HepG2 (cell line): ENCODE measurements at regions not wholly inside any gene's neighbourhood (a gene's known extent, or its start where the extent isn't known, plus 50 kb on each side); places are given as distances from the start of the nearest gene placed in this dataset.
A peak's percentile ranks its signal among the peaks of the same experiment; 100 is the strongest.

Experiments
- AKAP8 ChIP-seq: sonication (generic); formaldehyde crosslinking; IDR thresholded peaks from 2 replicates; pipeline ENCODE4 v1.5.1; 2020; ENCODE audit warnings: mild to moderate bottlenecking, missing genetic modification reagents
- ATRX ChIP-seq: sonication (generic); formaldehyde crosslinking; IDR thresholded peaks from 2 replicates; pipeline ENCODE4 v1.4.0; 2020; ENCODE audit warnings: missing genetic modification reagents, borderline replicate concordance
- CCDC6 ChIP-seq: sonication (generic); formaldehyde crosslinking; IDR thresholded peaks from 2 replicates; pipeline ENCODE4 v1.8.1; 2022; ENCODE audit warnings: mild to moderate bottlenecking, missing genetic modification reagents, moderate library complexity
- HDAC2 ChIP-seq: sonication (generic); formaldehyde crosslinking; IDR thresholded peaks from 2 replicates; pipeline ENCODE4 v1.4.0; 2020; ENCODE audit warnings: missing genetic modification reagents
- KAT2B ChIP-seq: fragments of 150-350 bp; IDR thresholded peaks from 2 replicates; pipeline ENCODE4 v1.6.1; 2014; ENCODE audit warnings: low read depth, low read length, borderline replicate concordance
- KAT8 ChIP-seq: IDR thresholded peaks from 2 replicates; pipeline ENCODE4 v1.6.1; 2016; ENCODE audit warnings: missing genetic modification reagents, missing compliant biosample characterization
- MAF1 ChIP-seq: sonication (generic); formaldehyde crosslinking; IDR thresholded peaks from 2 replicates; pipeline ENCODE4 v1.5.0; 2020; ENCODE audit warnings: missing genetic modification reagents, borderline replicate concordance
- ONECUT2 ChIP-seq: sonication (generic); formaldehyde crosslinking; IDR thresholded peaks from 2 replicates; pipeline ENCODE4 v1.4.0; 2020; ENCODE audit warnings: missing genetic modification reagents
- POLR2A ChIP-seq, 2 experiments: IDR thresholded peaks; 2 replicates each; pipeline ENCODE4 v1.6.1; 2011; ENCODE audit warnings: low read depth in 2 of 2, low read length in 2 of 2, mild to moderate bottlenecking in 1 of 2, moderate library complexity in 1 of 2; ENCODE audit not compliant: insufficient read depth in 1 of 2
- PRMT3 ChIP-seq: sonication (generic); formaldehyde crosslinking; IDR thresholded peaks from 2 replicates; pipeline ENCODE4 v1.8.1; 2022; ENCODE audit warnings: low read depth, mild to moderate bottlenecking, moderate library complexity, missing genetic modification reagents, borderline replicate concordance
- RFXAP ChIP-seq: sonication (generic); formaldehyde crosslinking; IDR thresholded peaks from 2 replicates; pipeline ENCODE4 v1.4.0; 2020; ENCODE audit warnings: missing genetic modification reagents, borderline replicate concordance
- SRF ChIP-seq: IDR thresholded peaks from 2 replicates; pipeline ENCODE4 v1.6.1; 2011; ENCODE audit warnings: mild to moderate bottlenecking, low read depth, low read length, moderate library complexity
- STAG1 ChIP-seq: sonication (generic); formaldehyde crosslinking; IDR thresholded peaks from 2 replicates; pipeline ENCODE4 v1.4.0; 2020; ENCODE audit warnings: missing genetic modification reagents
- YEATS2 ChIP-seq: sonication (generic); formaldehyde crosslinking; IDR thresholded peaks from 2 replicates; pipeline ENCODE4 v1.4.0; 2020; ENCODE audit warnings: missing genetic modification reagents, borderline replicate concordance
- ZBTB1 ChIP-seq: sonication (generic); formaldehyde crosslinking; IDR thresholded peaks from 2 replicates; pipeline ENCODE4 v1.4.0; 2020; ENCODE audit warnings: missing genetic modification reagents, borderline replicate concordance
- ZFP36L1 ChIP-seq: sonication (generic); formaldehyde crosslinking; IDR thresholded peaks from 2 replicates; pipeline ENCODE4 v1.8.0; 2022; ENCODE audit warnings: mild to moderate bottlenecking, missing genetic modification reagents, moderate library complexity
- ZNF3 ChIP-seq: IDR thresholded peaks from 2 replicates; pipeline ENCODE4 v1.7.0; 2017; ENCODE audit warnings: inconsistent platforms
- ZNF616 ChIP-seq: sonication (generic); formaldehyde crosslinking; IDR thresholded peaks from 2 replicates; pipeline ENCODE4 v1.5.0; 2020; ENCODE audit warnings: low read depth, mild to moderate bottlenecking, missing genetic modification reagents
- ZNF891 ChIP-seq: sonication (generic); formaldehyde crosslinking; IDR thresholded peaks from 2 replicates; pipeline ENCODE4 v1.5.0; 2020; ENCODE audit warnings: mild to moderate bottlenecking, missing genetic modification reagents
- TF ChIP-seq, protein P1 (sequence below), 2 experiments: sonication (generic) in 1 of 2; formaldehyde crosslinking in 1 of 2; IDR thresholded peaks; 2 replicates each; pipeline versions ENCODE4 v1.4.0 to v1.6.1; 2016 to 2020; ENCODE audit warnings: borderline replicate concordance in 1 of 2, low read depth in 1 of 2, mild to moderate bottlenecking in 1 of 2, missing genetic modification reagents in 1 of 2
- TF ChIP-seq, protein P2 (sequence below): sonication (generic); formaldehyde crosslinking; IDR thresholded peaks from 2 replicates; pipeline ENCODE4 v1.4.0; 2020; ENCODE audit warnings: missing genetic modification reagents
- TF ChIP-seq, protein P3 (sequence below): sonication (generic); formaldehyde crosslinking; IDR thresholded peaks from 2 replicates; pipeline ENCODE4 v1.4.0; 2020; ENCODE audit warnings: missing genetic modification reagents, borderline replicate concordance
- TF ChIP-seq, protein P4 (sequence below): sonication (generic); formaldehyde crosslinking; IDR thresholded peaks from 2 replicates; pipeline ENCODE4 v1.8.0; 2023; ENCODE audit warnings: mild to moderate bottlenecking, missing genetic modification reagents

DNA sequence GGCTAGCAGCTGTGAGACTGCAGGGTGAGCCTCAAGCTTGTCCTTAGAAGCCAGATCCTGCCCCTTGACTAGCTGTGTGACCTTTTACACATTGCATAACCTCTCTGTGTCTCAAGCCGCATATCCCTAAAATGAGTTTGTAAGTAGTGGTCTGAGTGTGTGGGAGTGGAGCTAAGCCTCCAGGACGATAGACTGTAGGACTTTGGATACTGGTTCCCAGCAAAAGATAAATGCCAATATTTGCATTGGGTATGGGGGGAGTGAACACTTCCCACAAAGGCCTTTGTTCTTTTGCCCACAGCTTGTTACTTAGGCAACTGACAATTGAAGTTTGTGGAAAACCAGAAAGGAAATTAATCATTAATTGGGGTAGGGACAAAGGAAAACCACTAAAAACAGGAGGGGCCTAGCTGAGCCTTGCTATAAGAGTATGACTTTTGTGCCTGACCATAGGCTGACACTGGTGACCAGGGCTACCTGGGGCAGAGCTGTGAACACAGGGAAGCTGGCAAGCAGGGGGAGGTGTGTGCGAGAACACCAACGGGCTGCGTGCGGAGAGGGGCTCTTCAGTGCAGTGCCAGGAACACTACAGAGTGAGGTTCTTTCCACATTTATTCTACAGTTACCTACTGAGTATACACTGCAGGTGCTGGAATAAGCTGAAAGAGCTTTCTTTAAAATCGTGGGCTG, 102.4 kb upstream of the ETV3 start (continued):
- TF ChIP-seq, protein P1, sequence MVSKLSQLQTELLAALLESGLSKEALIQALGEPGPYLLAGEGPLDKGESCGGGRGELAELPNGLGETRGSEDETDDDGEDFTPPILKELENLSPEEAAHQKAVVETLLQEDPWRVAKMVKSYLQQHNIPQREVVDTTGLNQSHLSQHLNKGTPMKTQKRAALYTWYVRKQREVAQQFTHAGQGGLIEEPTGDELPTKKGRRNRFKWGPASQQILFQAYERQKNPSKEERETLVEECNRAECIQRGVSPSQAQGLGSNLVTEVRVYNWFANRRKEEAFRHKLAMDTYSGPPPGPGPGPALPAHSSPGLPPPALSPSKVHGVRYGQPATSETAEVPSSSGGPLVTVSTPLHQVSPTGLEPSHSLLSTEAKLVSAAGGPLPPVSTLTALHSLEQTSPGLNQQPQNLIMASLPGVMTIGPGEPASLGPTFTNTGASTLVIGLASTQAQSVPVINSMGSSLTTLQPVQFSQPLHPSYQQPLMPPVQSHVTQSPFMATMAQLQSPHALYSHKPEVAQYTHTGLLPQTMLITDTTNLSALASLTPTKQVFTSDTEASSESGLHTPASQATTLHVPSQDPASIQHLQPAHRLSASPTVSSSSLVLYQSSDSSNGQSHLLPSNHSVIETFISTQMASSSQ (IDR thresholded peaks at IDR 0.05; ENCODE audit: low read depth) = peak; percentile 99
- TF ChIP-seq, protein P1 (CRISPR knock-in tag; IDR thresholded peaks at IDR 0.05; ENCODE audit: borderline replicate concordance) = peak; percentile 100
- no peak for TF ChIP-seq ZNF891 (CRISPR knock-in tag)
- peak; percentile 14 for TF ChIP-seq STAG1
- TF ChIP-seq ZBTB1 (CRISPR knock-in tag) = no peak
- no peak for TF ChIP-seq ATRX
- TF ChIP-seq PRMT3 (CRISPR knock-in tag) = no peak
- TF ChIP-seq KAT2B = no peak
- no peak for TF ChIP-seq ZNF616 (CRISPR knock-in tag)
- peak; percentile 62; the same call in 1 of the 2 replicates for TF ChIP-seq YEATS2 (CRISPR knock-in tag)
- TF ChIP-seq RFXAP (CRISPR knock-in tag) = peak; percentile 58; the same call in 1 of the 2 replicates
- no peak for TF ChIP-seq ONECUT2 (CRISPR knock-in tag)
- TF ChIP-seq AKAP8 (CRISPR knock-in tag) = no peak
- TF ChIP-seq SRF = no peak
- TF ChIP-seq ZNF3 (CRISPR knock-in tag) = peak; percentile 67; the same call in 1 of the 2 replicates
- TF ChIP-seq, protein P2, sequence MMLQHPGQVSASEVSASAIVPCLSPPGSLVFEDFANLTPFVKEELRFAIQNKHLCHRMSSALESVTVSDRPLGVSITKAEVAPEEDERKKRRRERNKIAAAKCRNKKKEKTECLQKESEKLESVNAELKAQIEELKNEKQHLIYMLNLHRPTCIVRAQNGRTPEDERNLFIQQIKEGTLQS (CRISPR knock-in tag) = 0 out of 2 replicates have a peak, but pooled peaks have one; percentile 12
- TF ChIP-seq HDAC2 (CRISPR knock-in tag) = peak; percentile 93
- peak; percentile 64 for TF ChIP-seq KAT8 (CRISPR knock-in tag)
- no peak for TF ChIP-seq MAF1 (CRISPR knock-in tag)
- peak; percentile 84 to 91 for TF ChIP-seq POLR2A (IDR thresholded peaks at IDR 0.05; ENCODE audit: insufficient read depth in 1 of 2, low read depth in 2 of 2, low read length in 2 of 2)
- peak; percentile 50; the same call in 1 of the 2 replicates for TF ChIP-seq ZFP36L1
- TF ChIP-seq, protein P3, sequence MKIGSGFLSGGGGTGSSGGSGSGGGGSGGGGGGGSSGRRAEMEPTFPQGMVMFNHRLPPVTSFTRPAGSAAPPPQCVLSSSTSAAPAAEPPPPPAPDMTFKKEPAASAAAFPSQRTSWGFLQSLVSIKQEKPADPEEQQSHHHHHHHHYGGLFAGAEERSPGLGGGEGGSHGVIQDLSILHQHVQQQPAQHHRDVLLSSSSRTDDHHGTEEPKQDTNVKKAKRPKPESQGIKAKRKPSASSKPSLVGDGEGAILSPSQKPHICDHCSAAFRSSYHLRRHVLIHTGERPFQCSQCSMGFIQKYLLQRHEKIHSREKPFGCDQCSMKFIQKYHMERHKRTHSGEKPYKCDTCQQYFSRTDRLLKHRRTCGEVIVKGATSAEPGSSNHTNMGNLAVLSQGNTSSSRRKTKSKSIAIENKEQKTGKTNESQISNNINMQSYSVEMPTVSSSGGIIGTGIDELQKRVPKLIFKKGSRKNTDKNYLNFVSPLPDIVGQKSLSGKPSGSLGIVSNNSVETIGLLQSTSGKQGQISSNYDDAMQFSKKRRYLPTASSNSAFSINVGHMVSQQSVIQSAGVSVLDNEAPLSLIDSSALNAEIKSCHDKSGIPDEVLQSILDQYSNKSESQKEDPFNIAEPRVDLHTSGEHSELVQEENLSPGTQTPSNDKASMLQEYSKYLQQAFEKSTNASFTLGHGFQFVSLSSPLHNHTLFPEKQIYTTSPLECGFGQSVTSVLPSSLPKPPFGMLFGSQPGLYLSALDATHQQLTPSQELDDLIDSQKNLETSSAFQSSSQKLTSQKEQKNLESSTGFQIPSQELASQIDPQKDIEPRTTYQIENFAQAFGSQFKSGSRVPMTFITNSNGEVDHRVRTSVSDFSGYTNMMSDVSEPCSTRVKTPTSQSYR = peak; percentile 82
- TF ChIP-seq, protein P4, sequence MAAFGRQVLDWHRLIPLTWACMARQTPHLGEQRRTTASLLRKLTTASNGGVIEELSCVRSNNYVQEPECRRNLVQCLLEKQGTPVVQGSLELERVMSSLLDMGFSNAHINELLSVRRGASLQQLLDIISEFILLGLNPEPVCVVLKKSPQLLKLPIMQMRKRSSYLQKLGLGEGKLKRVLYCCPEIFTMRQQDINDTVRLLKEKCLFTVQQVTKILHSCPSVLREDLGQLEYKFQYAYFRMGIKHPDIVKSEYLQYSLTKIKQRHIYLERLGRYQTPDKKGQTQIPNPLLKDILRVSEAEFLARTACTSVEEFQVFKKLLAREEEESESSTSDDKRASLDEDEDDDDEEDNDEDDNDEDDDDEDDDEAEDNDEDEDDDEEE (CRISPR knock-in tag) = no peak
- TF ChIP-seq CCDC6 = no peak
